WERI-Rb-1 (cell line): ENCODE measurements at regions not wholly inside any gene's neighbourhood (a gene's known extent, or its start where the extent isn't known, plus 50 kb on each side); places are given as distances from the start of the nearest gene placed in this dataset.

Source experiments
- DNase-seq: peaks from one replicate; pipeline ENCODE4 v3.0.0-alpha.2; 2020
- H3K27ac ChIP-seq: fragments of 250-450 bp; sonication (Bioruptor Pico); 2 replicates; pipeline ENCODE4 v1.5.1; 2020; ENCODE audit warnings: mild to moderate bottlenecking, moderate library complexity
- H3K27me3 ChIP-seq: fragments of 250-450 bp; sonication (Bioruptor Pico); 2 replicates; pipeline ENCODE4 v1.5.1; 2021; ENCODE audit warnings: mild to moderate bottlenecking, low read depth, moderate library complexity; ENCODE audit not compliant: insufficient read depth, severe bottlenecking
- H3K36me3 ChIP-seq: fragments of 250-450 bp; sonication (Bioruptor Pico); 2 replicates; pipeline ENCODE4 v1.5.1; 2020; ENCODE audit warnings: mild to moderate bottlenecking, moderate library complexity
- H3K4me3 ChIP-seq: 2 replicates; pipeline ENCODE4 v1.5.1; 2011; ENCODE audit warnings: low read depth, mild to moderate bottlenecking, control low read depth, low read length
- H3K9me3 ChIP-seq: fragments of 250-450 bp; sonication (Bioruptor Pico); 2 replicates; pipeline ENCODE4 v1.5.1; 2021; ENCODE audit warnings: mild to moderate bottlenecking, moderate library complexity; ENCODE audit not compliant: severe bottlenecking
- TF ChIP-seq, protein P1 (sequence below): IDR thresholded peaks from 2 replicates; pipeline ENCODE4 v1.5.1; 2011; ENCODE audit warnings: low read depth, mild to moderate bottlenecking, control low read depth, inconsistent platforms, low read length

GRCh38 chr4:20318001-20318908, 66.5 kb downstream of the SLIT2 start:
- H3K27ac ChIP-seq, result no peak overlapping the region
- H3K9me3 ChIP-seq, result no peaks in the 10 kb centered on the region
- H3K36me3 ChIP-seq, result no peaks in the 10 kb centered on the region
- H3K27me3 ChIP-seq, result no peaks in the 10 kb centered on the region
- no peak overlapping the region for H3K4me3 ChIP-seq
- DNase-seq, result no peak
- TF ChIP-seq, protein P1, sequence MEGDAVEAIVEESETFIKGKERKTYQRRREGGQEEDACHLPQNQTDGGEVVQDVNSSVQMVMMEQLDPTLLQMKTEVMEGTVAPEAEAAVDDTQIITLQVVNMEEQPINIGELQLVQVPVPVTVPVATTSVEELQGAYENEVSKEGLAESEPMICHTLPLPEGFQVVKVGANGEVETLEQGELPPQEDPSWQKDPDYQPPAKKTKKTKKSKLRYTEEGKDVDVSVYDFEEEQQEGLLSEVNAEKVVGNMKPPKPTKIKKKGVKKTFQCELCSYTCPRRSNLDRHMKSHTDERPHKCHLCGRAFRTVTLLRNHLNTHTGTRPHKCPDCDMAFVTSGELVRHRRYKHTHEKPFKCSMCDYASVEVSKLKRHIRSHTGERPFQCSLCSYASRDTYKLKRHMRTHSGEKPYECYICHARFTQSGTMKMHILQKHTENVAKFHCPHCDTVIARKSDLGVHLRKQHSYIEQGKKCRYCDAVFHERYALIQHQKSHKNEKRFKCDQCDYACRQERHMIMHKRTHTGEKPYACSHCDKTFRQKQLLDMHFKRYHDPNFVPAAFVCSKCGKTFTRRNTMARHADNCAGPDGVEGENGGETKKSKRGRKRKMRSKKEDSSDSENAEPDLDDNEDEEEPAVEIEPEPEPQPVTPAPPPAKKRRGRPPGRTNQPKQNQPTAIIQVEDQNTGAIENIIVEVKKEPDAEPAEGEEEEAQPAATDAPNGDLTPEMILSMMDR, result no peak

DNA sequence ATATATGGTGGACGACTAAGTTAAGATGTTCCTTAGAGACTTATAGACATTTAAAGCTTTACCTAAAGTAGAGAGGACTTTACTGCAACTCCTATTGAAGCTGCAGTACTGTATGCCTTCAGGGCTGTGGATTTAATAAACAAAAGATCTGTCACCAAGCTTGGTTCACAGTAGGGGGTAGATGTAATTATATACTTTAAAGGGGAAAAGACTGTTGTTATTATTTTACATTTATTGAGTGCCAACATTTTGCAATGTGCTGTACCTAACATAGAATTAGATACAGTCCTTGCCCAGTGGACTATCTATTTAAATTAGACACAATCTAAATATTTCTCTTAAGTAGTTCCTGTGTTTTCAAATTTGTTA, 67.2 kb downstream of the SLIT2 start:
- H3K27me3 ChIP-seq, result no peaks in the 10 kb centered on the region
- TF ChIP-seq, protein P1, result no peak
- no peak overlapping the region for H3K4me3 ChIP-seq
- no peak overlapping the region for H3K27ac ChIP-seq
- DNase-seq, result no peak
- no peaks in the 10 kb centered on the region for H3K36me3 ChIP-seq
- no peaks in the 10 kb centered on the region for H3K9me3 ChIP-seq

GRCh38 chr4:20319825-20320612, 68.3 kb downstream of the SLIT2 start:
- no peaks in the 10 kb centered on the region for H3K36me3 ChIP-seq
- H3K27ac ChIP-seq, result no peak overlapping the region
- no peak for DNase-seq
- no peaks in the 10 kb centered on the region for H3K27me3 ChIP-seq
- no peaks in the 10 kb centered on the region for H3K9me3 ChIP-seq
- TF ChIP-seq, protein P1, result no peak
- H3K4me3 ChIP-seq, result no peak overlapping the region

GRCh38 chr4:20323991-20324390, 72.3 kb downstream of the SLIT2 start:
- no peak overlapping the region for H3K27ac ChIP-seq
- DNase-seq, result no peak
- no peak overlapping the region for H3K4me3 ChIP-seq
- TF ChIP-seq, protein P1, result no peak
- no peaks in the 10 kb centered on the region for H3K9me3 ChIP-seq
- H3K27me3 ChIP-seq, result no peaks in the 10 kb centered on the region
- H3K36me3 ChIP-seq, result no peaks in the 10 kb centered on the region

DNA sequence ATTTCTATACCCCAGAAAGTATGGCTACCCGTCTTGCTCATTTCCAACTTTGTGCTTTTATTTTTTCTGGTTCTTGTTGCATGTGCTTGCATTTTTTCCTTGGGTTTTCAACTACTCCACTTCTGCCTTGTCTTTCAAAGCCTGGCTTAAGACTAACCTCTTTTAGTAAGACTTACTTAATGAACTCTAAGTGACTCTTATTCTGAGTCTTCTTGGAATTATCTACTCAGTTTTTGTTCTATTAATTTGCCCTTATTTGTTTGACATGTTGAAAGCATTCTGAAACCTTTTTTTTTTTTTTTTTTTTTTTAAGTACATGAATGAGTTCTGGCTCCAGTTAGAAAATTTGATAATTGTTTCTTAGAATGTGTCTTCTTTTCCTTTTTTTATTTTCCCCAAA, 74.8 kb downstream of the SLIT2 start:
- no peak for DNase-seq
- H3K36me3 ChIP-seq, result no peaks in the 10 kb centered on the region
- H3K9me3 ChIP-seq, result no peaks in the 10 kb centered on the region
- no peak overlapping the region for H3K27ac ChIP-seq
- TF ChIP-seq, protein P1, result no peak
- H3K4me3 ChIP-seq, result no peak overlapping the region
- no peaks in the 10 kb centered on the region for H3K27me3 ChIP-seq
